NB4 (cell line): ENCODE measurements at regions not wholly inside any gene's neighbourhood (a gene's known extent, or its start where the extent isn't known, plus 50 kb on each side); places are given as distances from the start of the nearest gene placed in this dataset.

ENCODE experiments used
- CTCF ChIP-seq: IDR thresholded peaks from one replicate; pipeline ENCODE4 v1.5.1; 2012; ENCODE audit warnings: low read depth, low read length
- MYC ChIP-seq: IDR thresholded peaks from 2 replicates; pipeline ENCODE4 v1.6.1; 2011; ENCODE audit warnings: low read depth, low read length
- POLR2A ChIP-seq: IDR thresholded peaks from 2 replicates; pipeline ENCODE4 v1.6.1; 2011; ENCODE audit warnings: mild to moderate bottlenecking; ENCODE audit not compliant: insufficient read length; ENCODE audit errors: extremely low read depth

DNA sequence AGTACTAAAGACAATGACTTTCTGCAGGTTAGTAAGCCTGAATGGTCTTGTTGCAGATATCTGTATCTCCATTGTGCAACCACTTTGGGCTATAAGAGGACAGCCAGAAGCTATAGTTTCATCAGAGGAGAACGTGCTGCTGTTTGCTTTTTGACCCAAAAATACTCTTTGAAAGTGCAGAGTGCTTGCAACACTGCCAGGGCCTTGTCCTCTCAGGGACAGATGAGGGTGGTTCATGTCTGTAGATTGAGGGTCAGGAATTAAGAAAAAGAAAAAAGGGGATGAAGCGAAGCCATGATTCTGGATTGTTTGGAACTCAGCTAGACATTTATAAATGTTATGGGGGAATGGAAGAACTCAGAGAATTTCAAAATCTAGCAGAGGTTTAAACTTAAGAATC is 212.5 kb downstream of the SEC23IP start:
- no peak for TF ChIP-seq CTCF
- TF ChIP-seq POLR2A = no peak
- no peak for TF ChIP-seq MYC
